NCI-H2029 (cell line): ENCODE measurements at regions not wholly inside any gene's neighbourhood (a gene's known extent, or its start where the extent isn't known, plus 50 kb on each side); places are given as distances from the start of the nearest gene placed in this dataset.

ENCODE experiments used
- DNase-seq: peaks from one replicate; lab custom pipeline; 2025; lab: John Stamatoyannopoulos, UW

DNA sequence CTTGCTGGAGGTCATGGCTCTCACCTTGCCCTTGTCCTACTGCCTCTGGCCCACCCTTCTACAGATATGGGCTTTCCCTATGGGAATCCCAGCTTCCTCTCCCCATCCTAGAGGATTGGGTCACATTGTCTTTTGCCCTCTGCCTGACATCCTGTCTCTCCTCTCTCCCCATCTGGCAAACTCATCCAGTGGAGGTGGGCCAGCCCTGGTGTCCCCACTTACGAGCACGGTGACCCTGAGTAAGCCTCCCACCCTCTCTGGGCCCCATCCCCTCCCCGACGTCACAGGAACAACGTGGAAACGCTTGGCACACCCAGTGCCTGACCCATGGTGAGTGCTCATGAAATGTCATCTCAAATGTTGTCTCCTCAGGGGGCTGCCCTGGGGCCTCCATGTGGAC lies 56.1 kb upstream of the ID3 start:
- no peak for DNase-seq

GRCh38 chr1:23614032-23614660 lies 54.8 kb upstream of the ID3 start:
- no peak for DNase-seq

DNA sequence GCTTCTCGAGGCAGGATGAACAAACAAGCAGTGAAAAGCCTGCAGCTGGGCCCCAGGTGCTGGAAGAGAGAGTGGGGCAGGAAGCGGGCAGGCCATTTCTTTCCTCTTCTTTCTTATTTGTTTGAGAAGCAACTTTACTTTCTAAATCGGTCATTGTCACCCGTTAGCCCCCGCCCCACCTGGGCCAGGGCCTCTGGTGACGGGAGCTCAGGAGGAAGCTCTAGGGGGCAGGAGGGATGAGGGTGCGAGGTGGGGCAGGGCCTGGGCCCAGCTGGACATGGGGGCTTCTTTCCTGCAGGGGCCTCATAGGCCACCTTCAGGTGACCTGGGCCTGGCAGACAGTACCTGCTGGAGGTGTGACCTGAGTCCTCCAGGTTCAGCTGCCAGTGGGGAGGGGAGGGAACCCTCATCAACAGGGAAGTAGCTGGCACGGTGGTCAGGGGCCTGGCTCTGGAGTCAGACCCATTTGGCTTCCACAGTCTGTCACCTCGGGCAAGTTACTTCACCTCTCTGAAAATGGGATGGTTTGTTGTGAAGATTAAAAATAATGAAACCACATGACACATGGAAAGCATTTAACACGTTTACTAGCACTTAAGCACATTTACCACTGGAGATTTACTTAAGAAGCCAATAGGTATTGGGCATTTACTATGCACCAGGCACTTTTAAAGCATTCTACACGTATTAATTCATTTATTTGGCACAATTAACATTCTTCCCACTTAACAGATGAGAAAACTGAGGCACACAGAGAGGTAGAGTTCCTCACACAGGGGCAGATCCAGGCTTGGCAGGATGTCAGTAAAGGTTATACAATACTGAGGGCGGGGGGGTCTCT lies 54.1 kb upstream of the ID3 start:
- DNase-seq: no peak

DNA sequence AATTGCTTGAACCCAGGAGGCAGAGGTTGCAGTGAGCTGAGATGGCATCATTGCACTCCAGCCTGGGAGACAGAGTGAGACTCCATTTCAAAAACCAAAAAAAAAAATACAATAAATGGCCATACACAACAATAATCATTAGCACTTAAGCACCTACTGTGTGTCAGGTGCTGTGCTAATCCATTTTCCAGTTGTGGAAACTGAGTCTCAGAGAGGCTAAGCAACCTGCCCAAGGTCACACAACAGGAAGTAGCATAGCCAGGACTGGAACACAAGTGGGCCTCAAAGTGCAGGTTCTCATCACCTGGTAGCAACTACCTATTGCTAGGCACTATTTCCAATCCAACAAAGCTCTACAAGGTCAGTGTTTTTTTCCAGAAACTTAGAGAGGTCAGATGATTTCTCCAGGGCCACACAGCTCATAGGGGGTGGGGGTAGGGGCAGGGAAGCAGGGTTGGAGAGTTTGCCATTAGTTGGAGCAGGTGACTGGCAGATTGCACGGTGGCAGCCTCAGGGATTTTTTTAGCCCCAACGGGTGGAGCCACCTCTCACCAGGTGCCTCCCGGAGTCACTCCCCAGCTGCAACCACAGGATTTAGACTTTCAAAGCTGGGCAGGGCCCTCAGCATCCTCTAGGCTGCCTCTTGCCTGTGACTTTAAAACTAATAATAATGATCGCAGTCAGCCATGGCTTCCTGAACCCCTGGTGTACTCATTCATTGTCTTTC lies 52.5 kb upstream of the ID3 start:
- DNase-seq: no peak

DNA sequence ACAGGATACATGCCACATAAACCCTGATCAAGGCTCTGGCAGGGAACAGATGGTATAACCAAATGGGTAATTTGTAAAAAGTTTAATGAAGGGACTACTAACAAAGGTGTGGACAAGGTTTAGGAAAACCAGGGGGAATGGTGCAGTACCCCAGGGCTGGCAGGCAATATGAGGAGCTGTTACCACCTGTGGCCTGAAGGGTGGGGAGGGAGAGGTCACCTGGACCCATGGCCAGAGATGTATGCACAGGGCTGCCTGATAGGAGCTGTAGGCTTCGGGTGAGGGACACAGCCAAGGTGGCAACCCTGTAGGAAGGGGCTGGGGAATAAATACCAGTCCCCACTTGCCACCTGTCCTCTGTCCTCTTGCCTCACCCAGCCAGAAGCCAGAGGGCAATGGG lies 51.4 kb upstream of the ID3 start:
- no peak for DNase-seq

DNA sequence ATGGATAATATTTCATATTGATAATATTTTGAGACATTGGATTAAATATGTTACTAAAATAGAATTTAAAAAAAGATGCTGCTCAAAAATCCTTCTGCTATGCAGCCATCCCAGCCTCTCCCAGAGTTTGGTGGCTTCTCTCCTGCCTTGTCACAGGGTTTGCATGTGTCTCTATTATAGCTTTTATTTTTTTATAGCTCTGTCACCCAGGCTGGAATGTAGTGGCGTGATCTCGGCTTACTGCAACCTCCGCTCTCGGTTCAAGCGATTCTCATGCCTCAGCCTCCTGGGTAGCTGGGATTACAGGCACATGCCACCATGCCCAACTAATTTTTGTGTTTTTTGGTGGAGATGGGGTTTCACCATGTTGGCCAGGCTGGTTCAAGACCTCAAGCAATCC lies 50.7 kb upstream of the ID3 start:
- no peak for DNase-seq
